ENCODE measurements at regions not wholly inside any gene's neighbourhood (a gene's known extent, or its start where the extent isn't known, plus 50 kb on each side); places are given as distances from the start of the nearest gene placed in this dataset.

DNA sequence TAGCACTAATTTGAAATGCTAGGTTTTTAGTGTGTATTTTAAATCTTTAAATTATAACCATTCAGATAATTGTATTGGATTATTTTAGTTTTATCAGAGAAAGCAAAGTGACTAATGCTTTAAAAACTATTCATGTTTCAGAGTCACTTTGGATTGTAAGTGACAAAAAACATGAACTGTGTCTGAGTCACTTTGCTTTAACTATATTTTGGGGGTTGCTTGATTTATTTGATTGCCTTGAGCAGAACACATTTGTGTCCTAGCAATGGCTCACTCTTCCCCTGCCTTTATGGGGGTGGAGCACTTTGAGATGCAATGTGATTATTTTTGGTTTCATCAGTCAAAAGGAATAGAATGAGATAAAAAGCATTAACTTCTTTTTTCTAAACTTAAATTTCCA, 188.4 kb upstream of the ARX start:
- TF ChIP-seq FOXA1 (IDR thresholded peaks at IDR 0.05) (no peak), LEF1 (IDR thresholded peaks at IDR 0.05; ENCODE audit: borderline replicate concordance) (no peak), BHLHE40 (IDR thresholded peaks at IDR 0.05; ENCODE audit: borderline replicate concordance) (no peak), CTBP1 (IDR thresholded peaks at IDR 0.05; ENCODE audit: borderline replicate concordance) (no peak), SUZ12 (IDR thresholded peaks at IDR 0.05) (no peak), SP1 (IDR thresholded peaks at IDR 0.05) (no peak)

All from HEK293T (cell line).